ENCODE measurements at regions not wholly inside any gene's neighbourhood (a gene's known extent, or its start where the extent isn't known, plus 50 kb on each side); places are given as distances from the start of the nearest gene placed in this dataset.
A peak's percentile ranks its signal among the peaks of the same experiment; 100 is the strongest.

GRCh38 chr6:54493138-54493537 lies 184.9 kb downstream of the TINAG start:
- peak overlapping the region; percentile 78 for H2AFZ ChIP-seq
- TF ChIP-seq STAT1 (IDR thresholded peaks at IDR 0.05; ENCODE audit: unreplicated experiment), result no peak
- no peak for TF ChIP-seq JUNB (IDR thresholded peaks at IDR 0.05; ENCODE audit: unreplicated experiment)
- TF ChIP-seq ETS1 (IDR thresholded peaks at IDR 0.05), result no peak
- no peak for TF ChIP-seq CREB1 (CRISPR knock-in tag; IDR thresholded peaks at IDR 0.05; ENCODE audit: low read depth)
- TF ChIP-seq POLR2AphosphoS5 (IDR thresholded peaks at IDR 0.05; ENCODE audit: low read depth), result no peak
- TF ChIP-seq CTCF (conservative IDR thresholded peaks at IDR 0.05; ENCODE audit: low read depth in 2 of 2), result no peak
- TF ChIP-seq EZH2 (IDR thresholded peaks at IDR 0.05; ENCODE audit: low read depth, unreplicated experiment), result no peak
- TF ChIP-seq EZH2phosphoT487 (IDR thresholded peaks at IDR 0.05; ENCODE audit: unreplicated experiment), result no peak
- TF ChIP-seq NANOG (IDR thresholded peaks at IDR 0.05; ENCODE audit: borderline replicate concordance), result no peak
- TF ChIP-seq ZNF331 (CRISPR knock-in tag; IDR thresholded peaks at IDR 0.05; ENCODE audit: low read depth), result no peak
- no peak for TF ChIP-seq ZNF462 (CRISPR knock-in tag; IDR thresholded peaks at IDR 0.05)
- no peak for TF ChIP-seq ZNF114 (CRISPR knock-in tag; IDR thresholded peaks at IDR 0.05)
- TF ChIP-seq REST (IDR thresholded peaks at IDR 0.05; ENCODE audit: unreplicated experiment), result no peak
- H3K27ac ChIP-seq (ENCODE audit: low read depth), result no peak overlapping the region

More at GRCh38 chr6:54493138-54493537, 184.9 kb downstream of the TINAG start:
- Histone ChIP-seq H3K4me3 (no peak overlapping the region), H3F3A (replicated peaks; ENCODE audit: low read depth) (no peaks in the 10 kb centered on the region), H3K27me3 (ENCODE audit: insufficient read depth) (no peaks in the 10 kb centered on the region), H3K79me2 (replicated peaks; ENCODE audit: insufficient read depth) (no peaks in the 10 kb centered on the region), H3K4me1 (ENCODE audit: insufficient read depth) (no peaks in the 10 kb centered on the region), H3K36me3 (ENCODE audit: insufficient read depth) (no peaks in the 10 kb centered on the region), H3K4me2 (peak overlapping the region; percentile 21; the same call in 1 of the 2 replicates), H3K9me2 (ENCODE audit: insufficient read depth) (peaks cover 19% of the 10 kb centered on the region), H4K20me1 (replicated peaks; ENCODE audit: insufficient read depth) (no peaks in the 10 kb centered on the region)
- Mint-ChIP-seq H3K27ac (peak overlapping the region; percentile 78), H3K9me3 (no peaks in the 10 kb centered on the region), H3K36me3 (ENCODE audit: low read depth) (no peaks in the 10 kb centered on the region), H3K27me3 (ENCODE audit: insufficient read depth, low read depth, poor library complexity) (peaks cover 1% of the 10 kb centered on the region), H3K4me1 (peaks cover 9% of the 10 kb centered on the region), H3K4me3 (no peak overlapping the region)
- ATAC-seq, result no peak; the same call in 2 of the 3 replicates
- no peak for DNase-seq (ENCODE audit: low spot score)
